HG03025 (cell line): ENCODE measurements at regions not wholly inside any gene's neighbourhood (a gene's known extent, or its start where the extent isn't known, plus 50 kb on each side); places are given as distances from the start of the nearest gene placed in this dataset.

Experiments
- ATAC-seq: cut with Tn5 transposase; IDR thresholded peaks from one replicate; pipeline ENCODE4 v1.9.1; 2021; ENCODE audit warnings: mild to moderate bottlenecking, moderate library complexity; ENCODE audit not compliant: unreplicated experiment, low FRiP score

GRCh38 chr7:86975449-86975848, 84.0 kb downstream of the ELAPOR2 start:
- no peak for ATAC-seq

GRCh38 chr7:86972072-86972471, 87.4 kb downstream of the ELAPOR2 start:
- no peak for ATAC-seq

- ATAC-seq: no peak
These were observed 88.5 kb downstream of the ELAPOR2 start for GRCh38 chr7:86970986-86971385.

GRCh38 chr7:86970547-86970946, 88.9 kb downstream of the ELAPOR2 start:
- ATAC-seq: no peak

GRCh38 chr7:86969865-86970264, 89.6 kb downstream of the ELAPOR2 start:
- no peak for ATAC-seq

- no peak for ATAC-seq
These were observed 90.8 kb downstream of the ELAPOR2 start for GRCh38 chr7:86968618-86969017.

- ATAC-seq: no peak
These were observed 92.5 kb downstream of the ELAPOR2 start for GRCh38 chr7:86966916-86967315.

- ATAC-seq: no peak
These were observed 93.7 kb downstream of the ELAPOR2 start for GRCh38 chr7:86965727-86966120.

GRCh38 chr7:86964973-86965726, 94.3 kb downstream of the ELAPOR2 start:
- no peak for ATAC-seq

- peak; percentile 97 for ATAC-seq
These were observed 95.7 kb downstream of the ELAPOR2 start for GRCh38 chr7:86963599-86964230.

GRCh38 chr7:86962623-86963022, 96.8 kb downstream of the ELAPOR2 start:
- no peak for ATAC-seq

- no peak for ATAC-seq
These were observed 97.8 kb downstream of the ELAPOR2 start for GRCh38 chr7:86961686-86962085.

GRCh38 chr7:86958380-86958779, 101.1 kb downstream of the ELAPOR2 start:
- ATAC-seq: no peak

- no peak for ATAC-seq
These were observed 102.9 kb downstream of the ELAPOR2 start for GRCh38 chr7:86956567-86956966.

- no peak for ATAC-seq
These were observed 103.5 kb downstream of the ELAPOR2 start for GRCh38 chr7:86955895-86956503.

- ATAC-seq: no peak
These were observed 104.5 kb downstream of the ELAPOR2 start for GRCh38 chr7:86954971-86955370.

GRCh38 chr7:86953653-86954336, 105.7 kb downstream of the ELAPOR2 start:
- ATAC-seq: no peak

- ATAC-seq: no peak
These were observed 106.2 kb downstream of the ELAPOR2 start for GRCh38 chr7:86953219-86953618.

GRCh38 chr7:86951895-86952294, 107.6 kb downstream of the ELAPOR2 start:
- ATAC-seq: no peak

- ATAC-seq: no peak
These were observed 108.5 kb downstream of the ELAPOR2 start for GRCh38 chr7:86950944-86951343.

GRCh38 chr7:86950360-86950759, 109.1 kb downstream of the ELAPOR2 start:
- ATAC-seq: no peak
